ENCODE measurements at regions not wholly inside any gene's neighbourhood (a gene's known extent, or its start where the extent isn't known, plus 50 kb on each side); places are given as distances from the start of the nearest gene placed in this dataset.

- no peak overlapping the region for H3K18ac ChIP-seq (ENCODE audit: low read depth in 1 of 2, low read length in 2 of 2)
- DNase-seq: no peak
- H2AK5ac ChIP-seq (ENCODE audit: low read length, severe bottlenecking): no peak overlapping the region
- no peak overlapping the region for H3K4me2 ChIP-seq (ENCODE audit: low read length, poor library complexity, severe bottlenecking)
- H2BK120ac ChIP-seq (ENCODE audit: low read depth, low read length): no peak overlapping the region
- H4K8ac ChIP-seq (ENCODE audit: low read length): no peak overlapping the region
- H2AFZ ChIP-seq (ENCODE audit: low read depth, low read length): no peak overlapping the region
- no peaks in the 10 kb centered on the region for H3K27me3 ChIP-seq (ENCODE audit: control insufficient read depth in 1 of 2, insufficient read depth in 1 of 2, low read length in 2 of 2)
- no peaks in the 10 kb centered on the region for H3K79me1 ChIP-seq (replicated peaks; ENCODE audit: low read length, poor library complexity, severe bottlenecking)
- H3K23ac ChIP-seq (ENCODE audit: low read length in 2 of 2): no peak overlapping the region
- H3K4me3 ChIP-seq (ENCODE audit: insufficient read depth in 1 of 2, low read depth in 1 of 2, low read length in 2 of 2): no peak overlapping the region
- H3K27ac ChIP-seq (ENCODE audit: low read length, poor library complexity, severe bottlenecking): no peak overlapping the region
- no peak overlapping the region for H3K14ac ChIP-seq (ENCODE audit: low read length in 2 of 2)
- H3K36me3 ChIP-seq (ENCODE audit: control insufficient read depth in 1 of 2, insufficient read depth in 2 of 2, low read depth in 1 of 2, low read length in 2 of 2): no peaks in the 10 kb centered on the region
- no peak overlapping the region for H2BK5ac ChIP-seq (ENCODE audit: low read depth, low read length, poor library complexity, severe bottlenecking)
- no peak overlapping the region for H2BK12ac ChIP-seq (ENCODE audit: low read length in 2 of 2)
- peaks cover 2% of the 10 kb centered on the region for H3K4me1 ChIP-seq (ENCODE audit: control insufficient read depth, insufficient read depth, low read depth, low read length)
- no peak overlapping the region for H4K91ac ChIP-seq (ENCODE audit: low read length)
- no peak overlapping the region for H2BK15ac ChIP-seq (ENCODE audit: low read depth, poor library complexity, severe bottlenecking)
- no peak overlapping the region for H3K9ac ChIP-seq (ENCODE audit: low read length)
- H3K9me3 ChIP-seq (ENCODE audit: control insufficient read depth, low read length): no peaks in the 10 kb centered on the region
- H3K4ac ChIP-seq (ENCODE audit: low read depth in 1 of 2, low read length in 2 of 2): no peak overlapping the region
Observed at GRCh38 chr4:136651932-136652331, 880.4 kb downstream of the PCDH18 start.

GRCh38 chr4:136651278-136651667, 881.0 kb downstream of the PCDH18 start:
- DNase-seq: no peak
- Histone ChIP-seq H2AK5ac (ENCODE audit: low read length, severe bottlenecking) (no peak overlapping the region), H3K18ac (ENCODE audit: low read depth in 1 of 2, low read length in 2 of 2) (no peak overlapping the region), H2BK120ac (ENCODE audit: low read depth, low read length) (no peak overlapping the region), H3K36me3 (ENCODE audit: control insufficient read depth in 1 of 2, insufficient read depth in 2 of 2, low read depth in 1 of 2, low read length in 2 of 2) (no peaks in the 10 kb centered on the region), H3K4me1 (ENCODE audit: control insufficient read depth, insufficient read depth, low read depth, low read length) (peaks cover 2% of the 10 kb centered on the region), H3K4me2 (ENCODE audit: low read length, poor library complexity, severe bottlenecking) (no peak overlapping the region), H4K8ac (ENCODE audit: low read length) (no peak overlapping the region), H2BK5ac (ENCODE audit: low read depth, low read length, poor library complexity, severe bottlenecking) (no peak overlapping the region), H4K91ac (ENCODE audit: low read length) (no peak overlapping the region), H3K14ac (ENCODE audit: low read length in 2 of 2) (no peak overlapping the region), H3K27ac (ENCODE audit: low read length, poor library complexity, severe bottlenecking) (no peak overlapping the region), H3K4me3 (ENCODE audit: insufficient read depth in 1 of 2, low read depth in 1 of 2, low read length in 2 of 2) (no peak overlapping the region), H3K23ac (ENCODE audit: low read length in 2 of 2) (no peak overlapping the region), H3K79me1 (replicated peaks; ENCODE audit: low read length, poor library complexity, severe bottlenecking) (no peaks in the 10 kb centered on the region), H3K27me3 (ENCODE audit: control insufficient read depth in 1 of 2, insufficient read depth in 1 of 2, low read length in 2 of 2) (no peaks in the 10 kb centered on the region), H2AFZ (ENCODE audit: low read depth, low read length) (no peak overlapping the region), H3K9me3 (ENCODE audit: control insufficient read depth, low read length) (no peaks in the 10 kb centered on the region), H2BK15ac (ENCODE audit: low read depth, poor library complexity, severe bottlenecking) (no peak overlapping the region), H3K9ac (ENCODE audit: low read length) (no peak overlapping the region), H2BK12ac (ENCODE audit: low read length in 2 of 2) (no peak overlapping the region), H3K4ac (ENCODE audit: low read depth in 1 of 2, low read length in 2 of 2) (no peak overlapping the region)
- 67% methylated on average over 1 of the region's 1 CpG for WGBS

DNA sequence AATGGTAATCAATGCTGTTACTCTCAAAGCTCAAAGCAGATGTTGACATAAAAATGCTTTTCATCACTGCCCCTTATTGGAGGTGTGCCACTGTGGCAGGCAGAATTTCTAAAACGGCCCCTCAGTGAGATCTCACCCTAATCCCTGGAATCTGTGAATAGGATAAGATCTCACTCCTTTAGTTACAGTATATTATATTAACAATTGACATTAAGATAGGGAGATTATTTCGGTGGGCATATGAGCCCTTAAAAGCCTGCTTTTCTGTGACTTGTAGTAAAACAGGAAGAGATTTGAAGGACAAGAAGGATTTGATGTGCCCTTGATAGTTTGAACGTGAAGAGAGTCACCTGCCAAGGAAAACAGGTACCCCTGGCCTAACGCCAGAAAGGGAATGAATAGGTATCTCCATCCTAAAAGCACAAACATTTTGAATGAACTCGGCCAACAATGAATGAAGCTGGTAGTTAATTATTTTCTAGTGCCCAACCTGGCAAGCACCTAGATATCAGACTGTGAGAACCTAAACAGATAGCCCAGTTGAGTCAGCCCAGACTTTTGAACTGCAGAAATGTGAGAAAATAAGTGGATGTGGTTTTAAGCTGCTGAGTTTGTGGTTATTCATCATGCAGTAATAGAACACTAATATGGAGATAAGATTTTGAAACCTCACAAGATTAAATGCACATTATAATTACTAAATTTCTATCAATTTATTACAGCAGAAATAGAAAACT, 881.6 kb downstream of the PCDH18 start:
- peak; percentile 19 for DNase-seq
- Histone ChIP-seq H3K36me3 (ENCODE audit: control insufficient read depth in 1 of 2, insufficient read depth in 2 of 2, low read depth in 1 of 2, low read length in 2 of 2) (no peaks in the 10 kb centered on the region), H3K4ac (ENCODE audit: low read depth in 1 of 2, low read length in 2 of 2) (no peak overlapping the region), H2BK15ac (ENCODE audit: low read depth, poor library complexity, severe bottlenecking) (no peak overlapping the region), H4K8ac (ENCODE audit: low read length) (no peak overlapping the region), H3K27me3 (ENCODE audit: control insufficient read depth in 1 of 2, insufficient read depth in 1 of 2, low read length in 2 of 2) (no peaks in the 10 kb centered on the region), H2BK12ac (ENCODE audit: low read length in 2 of 2) (no peak overlapping the region), H2BK120ac (ENCODE audit: low read depth, low read length) (no peak overlapping the region), H3K9me3 (ENCODE audit: control insufficient read depth, low read length) (no peaks in the 10 kb centered on the region), H3K23ac (ENCODE audit: low read length in 2 of 2) (no peak overlapping the region), H3K4me1 (ENCODE audit: control insufficient read depth, insufficient read depth, low read depth, low read length) (peaks cover 2% of the 10 kb centered on the region), H2AFZ (ENCODE audit: low read depth, low read length) (no peak overlapping the region), H3K14ac (ENCODE audit: low read length in 2 of 2) (no peak overlapping the region), H3K9ac (ENCODE audit: low read length) (no peak overlapping the region), H3K4me3 (ENCODE audit: insufficient read depth in 1 of 2, low read depth in 1 of 2, low read length in 2 of 2) (no peak overlapping the region), H3K79me1 (replicated peaks; ENCODE audit: low read length, poor library complexity, severe bottlenecking) (no peaks in the 10 kb centered on the region), H4K91ac (ENCODE audit: low read length) (no peak overlapping the region), H3K4me2 (ENCODE audit: low read length, poor library complexity, severe bottlenecking) (no peak overlapping the region), H2BK5ac (ENCODE audit: low read depth, low read length, poor library complexity, severe bottlenecking) (no peak overlapping the region), H2AK5ac (ENCODE audit: low read length, severe bottlenecking) (no peak overlapping the region), H3K18ac (ENCODE audit: low read depth in 1 of 2, low read length in 2 of 2) (no peak overlapping the region), H3K27ac (ENCODE audit: low read length, poor library complexity, severe bottlenecking) (no peak overlapping the region)
- WGBS: 96% methylated on average over 4 of the region's 5 CpGs

DNA sequence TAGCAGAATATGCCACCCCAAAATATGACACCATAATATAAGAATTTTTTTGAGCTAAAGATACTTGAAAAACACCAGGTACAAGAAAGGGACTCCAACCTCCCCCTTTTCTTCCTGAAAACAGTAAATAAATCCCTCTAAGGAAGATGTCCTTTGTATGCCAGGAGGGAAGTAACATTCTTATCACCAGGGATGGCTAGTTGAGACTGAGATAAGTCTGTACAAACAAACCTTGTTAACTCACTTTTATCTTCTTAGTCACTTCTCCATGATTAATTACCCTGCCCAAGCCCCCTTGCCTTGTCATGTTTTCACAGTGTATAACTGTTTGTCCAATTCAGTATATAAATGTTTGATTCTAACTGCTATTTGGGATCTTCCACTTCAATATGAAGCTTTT, 888.0 kb downstream of the PCDH18 start:
- Histone ChIP-seq H3K4me3 (ENCODE audit: insufficient read depth in 1 of 2, low read depth in 1 of 2, low read length in 2 of 2) (no peak overlapping the region), H3K4me2 (ENCODE audit: low read length, poor library complexity, severe bottlenecking) (no peak overlapping the region), H3K9me3 (ENCODE audit: control insufficient read depth, low read length) (no peaks in the 10 kb centered on the region), H2AFZ (ENCODE audit: low read depth, low read length) (no peak overlapping the region), H3K18ac (ENCODE audit: low read depth in 1 of 2, low read length in 2 of 2) (no peak overlapping the region), H2BK5ac (ENCODE audit: low read depth, low read length, poor library complexity, severe bottlenecking) (no peak overlapping the region), H2BK15ac (ENCODE audit: low read depth, poor library complexity, severe bottlenecking) (no peak overlapping the region), H3K4me1 (ENCODE audit: control insufficient read depth, insufficient read depth, low read depth, low read length) (peaks cover 1% of the 10 kb centered on the region), H4K91ac (ENCODE audit: low read length) (no peak overlapping the region), H3K27ac (ENCODE audit: low read length, poor library complexity, severe bottlenecking) (no peak overlapping the region), H3K23ac (ENCODE audit: low read length in 2 of 2) (no peak overlapping the region), H3K79me1 (replicated peaks; ENCODE audit: low read length, poor library complexity, severe bottlenecking) (no peaks in the 10 kb centered on the region), H4K8ac (ENCODE audit: low read length) (no peak overlapping the region), H3K27me3 (ENCODE audit: control insufficient read depth in 1 of 2, insufficient read depth in 1 of 2, low read length in 2 of 2) (no peaks in the 10 kb centered on the region), H3K9ac (ENCODE audit: low read length) (no peak overlapping the region), H2BK120ac (ENCODE audit: low read depth, low read length) (no peak overlapping the region), H3K4ac (ENCODE audit: low read depth in 1 of 2, low read length in 2 of 2) (no peak overlapping the region), H3K36me3 (ENCODE audit: control insufficient read depth in 1 of 2, insufficient read depth in 2 of 2, low read depth in 1 of 2, low read length in 2 of 2) (no peaks in the 10 kb centered on the region), H2BK12ac (ENCODE audit: low read length in 2 of 2) (no peak overlapping the region), H2AK5ac (ENCODE audit: low read length, severe bottlenecking) (no peak overlapping the region), H3K14ac (ENCODE audit: low read length in 2 of 2) (no peak overlapping the region)
- no peak for DNase-seq
